HG03571 (cell line): ENCODE measurements at regions not wholly inside any gene's neighbourhood (a gene's known extent, or its start where the extent isn't known, plus 50 kb on each side); places are given as distances from the start of the nearest gene placed in this dataset.

Source experiments
- ATAC-seq: cut with Tn5 transposase; IDR thresholded peaks from one replicate; pipeline ENCODE4 v1.9.1; 2021; ENCODE audit not compliant: unreplicated experiment

DNA sequence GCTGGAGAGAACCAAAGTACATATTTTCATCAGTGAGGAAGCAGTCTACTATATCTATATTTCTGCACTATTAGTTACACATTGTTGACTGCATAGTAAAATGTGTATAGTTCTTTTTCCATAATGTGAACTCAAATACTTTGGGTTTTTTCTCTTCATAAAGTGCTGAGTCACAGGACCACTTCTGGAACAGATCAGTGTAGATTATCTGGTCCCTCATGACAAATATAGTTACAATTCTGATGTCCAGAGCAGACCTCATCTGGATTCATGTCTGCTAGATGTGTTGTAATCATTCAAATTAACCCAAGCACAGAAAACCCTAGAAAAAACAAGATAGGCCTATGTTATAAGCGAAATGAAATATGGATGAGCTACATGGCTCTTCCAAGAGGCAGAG lies 171.4 kb downstream of the SUCLA2 start:
- no peak for ATAC-seq

DNA sequence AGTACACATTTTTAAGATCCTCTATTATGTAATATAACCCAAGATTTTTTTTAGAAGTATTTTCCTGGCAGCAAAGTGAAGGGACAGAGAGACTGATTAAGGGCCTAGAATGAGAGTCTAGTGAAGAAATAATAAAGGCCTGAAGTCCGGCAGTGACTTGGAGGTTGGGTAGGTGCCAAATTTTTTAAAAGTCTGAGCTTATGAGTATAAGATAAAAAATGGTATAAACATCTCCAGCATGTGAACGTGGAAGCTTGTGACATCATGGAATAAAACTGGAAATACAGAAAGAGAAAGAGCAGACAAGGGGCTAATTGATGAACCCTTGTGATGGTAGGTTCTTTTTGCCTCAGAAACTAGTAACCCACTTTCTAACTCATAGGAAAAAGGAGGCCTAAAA lies 174.6 kb downstream of the SUCLA2 start:
- no peak for ATAC-seq

DNA sequence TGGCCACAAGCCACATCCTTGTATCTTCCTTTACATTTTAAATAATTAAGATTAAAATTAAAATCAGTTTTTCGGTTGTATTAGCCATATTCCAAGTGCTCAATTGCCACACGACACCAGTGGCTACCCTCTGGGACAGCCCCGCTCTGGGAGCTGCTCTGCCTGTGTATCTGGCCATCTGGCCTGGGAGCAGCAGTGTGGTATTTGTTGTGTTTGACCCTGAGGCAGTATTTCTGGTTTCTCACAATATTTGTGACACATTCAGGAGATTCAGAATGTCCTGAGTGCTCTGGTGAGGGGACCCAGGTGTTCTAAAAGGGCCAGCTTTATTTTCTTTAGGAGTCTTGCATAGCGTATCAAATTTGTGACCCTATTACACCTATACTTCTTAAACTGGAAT lies 179.0 kb downstream of the SUCLA2 start:
- ATAC-seq: no peak

DNA sequence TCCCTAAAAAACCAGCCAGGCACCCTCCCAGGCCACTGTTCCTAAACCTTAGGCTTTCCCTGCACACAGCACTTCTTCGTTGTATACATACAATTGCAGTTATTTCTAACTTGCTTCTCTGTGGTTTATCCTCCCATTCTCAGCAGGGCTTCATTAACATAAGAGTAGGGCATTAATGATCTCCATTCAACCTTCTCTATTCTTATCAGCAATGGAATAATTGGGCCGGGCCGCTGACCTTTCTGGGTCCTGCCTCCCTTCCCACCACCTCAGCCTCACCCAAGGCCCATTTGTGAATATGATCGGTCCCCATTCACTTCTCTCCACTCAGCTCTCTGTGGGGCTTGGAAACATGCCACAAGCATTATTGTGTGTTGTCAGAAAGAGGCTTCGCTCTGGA lies 184.2 kb downstream of the SUCLA2 start:
- no peak for ATAC-seq

GRCh38 chr13:47813718-47814117 lies 187.4 kb downstream of the SUCLA2 start:
- ATAC-seq: no peak

DNA sequence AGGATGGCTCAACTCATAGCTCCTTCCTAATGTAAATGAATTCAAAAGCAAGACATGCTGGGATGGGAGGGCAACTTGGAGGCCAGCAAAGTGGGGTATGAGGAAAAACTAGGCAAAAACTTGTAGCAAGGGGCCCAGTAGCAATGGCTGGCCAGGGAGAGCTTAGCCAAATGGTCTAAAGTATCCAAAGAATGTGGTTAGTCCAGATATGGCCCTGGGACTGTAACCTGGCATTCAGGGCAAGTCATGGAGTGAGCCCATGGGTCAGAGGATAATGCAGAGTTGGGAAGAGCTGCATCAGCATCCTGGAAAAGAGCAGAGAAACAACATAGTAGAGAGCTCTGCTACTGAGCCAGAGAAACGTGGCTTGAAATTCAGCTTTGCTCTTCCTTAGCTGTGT lies 191.7 kb downstream of the SUCLA2 start:
- no peak for ATAC-seq

DNA sequence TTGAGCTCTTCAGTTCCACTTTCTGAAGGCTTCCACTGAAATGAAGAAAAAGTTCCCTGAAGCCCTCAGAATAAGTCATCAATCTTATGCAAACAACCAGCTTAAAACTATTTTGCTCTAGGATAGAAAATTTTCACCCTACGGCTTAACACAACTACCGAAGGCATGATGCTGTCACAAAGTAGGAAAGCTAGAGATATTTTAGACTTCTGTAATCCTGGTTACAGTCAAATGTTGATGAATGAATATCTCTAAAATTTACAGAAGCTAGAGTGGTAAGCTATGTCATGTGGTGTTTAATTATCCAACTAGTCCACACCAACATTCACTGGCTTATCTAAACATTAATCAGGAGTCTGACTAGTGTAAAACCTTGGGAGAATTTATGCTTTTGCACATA lies 197.9 kb downstream of the SUCLA2 start:
- no peak for ATAC-seq

GRCh38 chr13:47801555-47801954 lies 199.5 kb downstream of the SUCLA2 start:
- ATAC-seq: no peak

DNA sequence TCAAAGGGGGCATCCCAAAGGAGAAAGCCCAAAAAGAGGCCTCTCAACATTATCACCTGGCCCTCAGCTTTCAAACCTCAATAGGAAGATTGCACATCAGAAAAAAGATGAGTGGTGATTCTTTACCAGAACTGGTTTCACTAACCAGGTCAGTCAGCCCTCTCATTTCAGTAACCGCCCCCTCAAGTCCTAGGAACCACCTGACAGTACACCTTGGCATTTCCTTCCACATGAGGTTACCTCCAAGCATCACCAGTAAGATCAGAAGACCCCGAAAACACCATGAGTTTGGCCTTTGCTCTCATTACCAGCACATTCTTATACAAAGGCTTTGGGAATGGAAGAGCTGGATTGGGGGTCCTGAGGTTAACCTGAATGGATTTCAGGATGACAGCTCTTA lies 200.5 kb downstream of the SUCLA2 start:
- ATAC-seq: no peak

GRCh38 chr13:47798906-47799305 lies 202.2 kb downstream of the SUCLA2 start:
- ATAC-seq: no peak

GRCh38 chr13:47798194-47798593 lies 202.9 kb downstream of the SUCLA2 start:
- no peak for ATAC-seq

GRCh38 chr13:47796816-47797215 lies 204.3 kb downstream of the SUCLA2 start:
- no peak for ATAC-seq

DNA sequence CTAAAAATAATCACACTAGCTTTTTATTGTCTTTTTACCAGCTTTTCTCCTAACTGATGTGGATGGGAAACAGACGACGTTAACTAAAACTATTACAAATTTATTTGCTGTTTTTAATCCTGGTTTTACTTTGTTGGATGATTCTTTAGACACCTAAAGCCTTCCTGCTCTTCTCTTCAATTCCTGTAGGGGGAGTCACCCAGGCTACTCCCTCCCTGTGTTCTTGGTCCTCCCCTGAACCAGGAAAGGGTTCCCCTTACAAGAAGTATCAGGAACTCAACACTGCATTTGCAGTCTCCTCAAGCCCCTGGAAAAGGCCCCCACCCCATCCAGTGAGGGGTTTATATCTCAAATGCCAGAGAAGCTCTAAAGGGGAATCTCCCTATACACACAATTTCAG lies 206.1 kb downstream of the SUCLA2 start:
- no peak for ATAC-seq

GRCh38 chr13:47790755-47791154 lies 210.3 kb downstream of the SUCLA2 start:
- no peak for ATAC-seq

- ATAC-seq: no peak
These were observed 212.2 kb downstream of the SUCLA2 start for GRCh38 chr13:47788844-47789243.

- no peak for ATAC-seq
These were observed 226.4 kb downstream of the SUCLA2 start for GRCh38 chr13:47774671-47774994.

- ATAC-seq: no peak
These were observed 236.3 kb downstream of the SUCLA2 start for GRCh38 chr13:47764817-47765216.

DNA sequence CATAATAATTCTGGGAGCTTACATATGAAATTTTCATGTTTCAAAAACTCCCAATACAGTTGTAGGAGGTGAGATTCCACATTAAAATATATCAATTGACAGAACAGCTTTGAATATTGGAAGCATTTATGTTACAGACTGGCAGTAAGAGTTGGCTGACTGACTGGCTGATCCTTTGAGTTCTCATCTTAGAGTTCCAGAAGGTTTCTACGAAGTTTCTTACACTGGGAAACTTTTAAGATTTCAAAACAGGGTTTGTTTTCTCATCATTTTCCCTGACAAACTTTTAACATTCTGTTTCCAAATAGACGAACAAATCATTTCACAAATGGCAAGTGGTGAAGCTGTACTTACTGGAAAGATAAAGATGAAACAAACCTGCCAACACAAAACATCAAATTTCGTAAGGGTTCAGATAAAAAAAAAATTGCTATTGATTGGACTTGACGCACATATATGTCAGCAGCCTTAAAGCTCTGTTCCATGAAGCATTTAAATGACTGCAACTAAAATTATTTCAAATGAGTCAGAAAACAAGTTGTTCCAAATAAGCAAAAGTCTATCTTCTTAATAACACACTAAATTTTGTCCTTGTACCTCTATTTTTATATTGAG lies 243.5 kb downstream of the SUCLA2 start:
- ATAC-seq: no peak

GRCh38 chr13:47747901-47748300 lies 253.2 kb downstream of the SUCLA2 start:
- no peak for ATAC-seq

- ATAC-seq: no peak
These were observed 274.7 kb downstream of the SUCLA2 start for GRCh38 chr13:47726394-47726793.

GRCh38 chr13:47723898-47724297 lies 277.2 kb downstream of the SUCLA2 start:
- ATAC-seq: no peak

DNA sequence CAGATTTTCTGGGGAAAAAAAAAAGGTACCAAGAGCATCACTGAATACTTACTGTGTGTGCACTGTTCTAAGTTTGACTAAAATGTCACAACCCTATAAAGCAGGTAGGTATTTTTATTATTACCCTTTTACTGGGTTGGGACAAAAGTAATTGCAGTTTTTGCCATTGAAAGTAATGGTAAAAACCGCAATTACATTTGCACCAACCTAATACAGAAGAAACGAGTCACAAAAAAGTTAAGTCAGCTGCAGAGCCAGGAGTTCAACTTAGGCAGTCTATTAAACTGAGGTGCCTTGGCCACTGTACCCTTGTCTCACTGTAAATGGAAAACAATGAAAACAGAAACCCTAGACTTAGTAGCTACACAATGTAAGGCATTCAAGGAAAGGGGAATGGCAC lies 281.9 kb downstream of the SUCLA2 start:
- no peak for ATAC-seq

DNA sequence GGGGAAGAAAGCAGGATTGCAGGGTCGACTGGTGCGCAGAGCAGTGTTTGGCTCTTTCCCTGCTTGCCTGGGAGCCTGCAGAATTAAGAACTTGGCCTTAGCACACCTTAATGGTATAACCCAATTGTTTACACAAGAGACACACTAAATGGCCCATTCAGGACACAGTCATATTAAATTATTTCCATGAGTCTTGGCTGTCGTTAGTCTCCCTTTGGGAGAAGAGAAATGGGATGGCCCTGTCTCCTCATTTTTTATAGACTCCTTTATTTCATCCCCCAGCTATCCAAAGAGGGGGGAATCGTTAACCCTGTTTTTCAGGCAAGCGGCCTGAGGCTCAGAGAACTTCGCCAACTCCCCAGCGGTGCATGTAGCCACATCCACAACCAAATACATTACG lies 282.5 kb downstream of the SUCLA2 start:
- no peak for ATAC-seq

DNA sequence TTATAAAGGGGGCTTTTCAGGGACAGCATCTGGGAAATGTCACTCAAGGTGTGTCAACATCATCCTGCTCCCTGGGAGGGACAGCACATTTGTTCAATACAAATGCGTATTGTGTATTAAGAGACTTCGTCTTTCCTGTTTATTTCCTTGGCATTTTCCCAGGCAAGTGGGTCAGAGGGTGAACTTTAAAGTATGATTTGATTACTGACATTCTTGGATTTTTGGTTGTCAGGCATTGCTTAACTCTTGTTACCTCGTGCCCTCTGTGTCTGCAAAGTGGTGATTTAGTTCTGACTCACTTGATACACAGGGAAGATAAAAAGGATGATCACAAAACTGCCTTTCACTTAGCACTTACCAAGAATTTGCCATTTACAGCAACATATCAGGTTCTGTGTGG lies 292.7 kb downstream of the SUCLA2 start:
- no peak for ATAC-seq
